ELF-1 (cell line): ENCODE measurements at regions not wholly inside any gene's neighbourhood (a gene's known extent, or its start where the extent isn't known, plus 50 kb on each side); places are given as distances from the start of the nearest gene placed in this dataset.

Source experiments
- DNase-seq: peaks from one replicate; pipeline ENCODE4 v3.0.0-alpha.2; 2016; ENCODE audit warnings: low read depth, low spot score

- no peak for DNase-seq
Measured at GRCh38 chr13:48888613-48889012, 87.1 kb upstream of the FNDC3A start.

GRCh38 chr13:48890391-48890790 lies 85.3 kb upstream of the FNDC3A start:
- no peak for DNase-seq

- peak; percentile 75 for DNase-seq
Measured at GRCh38 chr13:48891586-48891985, 84.1 kb upstream of the FNDC3A start.

- no peak for DNase-seq
Measured at GRCh38 chr13:48892053-48892687, 83.5 kb upstream of the FNDC3A start.

GRCh38 chr13:48892688-48893075 lies 83.0 kb upstream of the FNDC3A start:
- no peak for DNase-seq

- no peak for DNase-seq
Measured at GRCh38 chr13:48896312-48896711, 79.4 kb upstream of the FNDC3A start.

- DNase-seq, result no peak
Measured at GRCh38 chr13:48901781-48902180, 73.9 kb upstream of the FNDC3A start.

- DNase-seq, result peak; percentile 39
Measured at GRCh38 chr13:48902368-48902767, 73.3 kb upstream of the FNDC3A start.

GRCh38 chr13:48904668-48905290 lies 70.9 kb upstream of the FNDC3A start:
- DNase-seq, result no peak

- DNase-seq, result no peak
Measured at GRCh38 chr13:48906200-48906599, 69.5 kb upstream of the FNDC3A start.

GRCh38 chr13:48908381-48909055 lies 67.2 kb upstream of the FNDC3A start:
- no peak for DNase-seq

GRCh38 chr13:48909056-48909389 lies 66.7 kb upstream of the FNDC3A start:
- no peak for DNase-seq

GRCh38 chr13:48910686-48911085 lies 65.0 kb upstream of the FNDC3A start:
- no peak for DNase-seq

- DNase-seq, result no peak
Measured at GRCh38 chr13:48919751-48920150, 56.0 kb upstream of the FNDC3A start.

- no peak for DNase-seq
Measured at GRCh38 chr13:48920730-48921129, 55.0 kb upstream of the FNDC3A start.

GRCh38 chr13:48923376-48923775 lies 52.3 kb upstream of the FNDC3A start:
- no peak for DNase-seq

- DNase-seq, result no peak
Measured at GRCh38 chr13:48925001-48925400, 50.7 kb upstream of the FNDC3A start.
